Keratinocyte (primary cell): ENCODE measurements at regions not wholly inside any gene's neighbourhood (a gene's known extent, or its start where the extent isn't known, plus 50 kb on each side); places are given as distances from the start of the nearest gene placed in this dataset.

Source experiments
- DNase-seq: peaks from one replicate; pipeline ENCODE4 v3.0.0-alpha.2; 2011; ENCODE audit warnings: low read depth, missing footprints, low spot score
- FAIRE-seq: peaks from 2 replicates; lab custom pipeline; 2011; peaks lifted over from hg19 to GRCh38; lab: Jason Lieb, UNC
- H2AFZ ChIP-seq: 2 replicates; pipeline ENCODE4 v1.6.0; 2012; ENCODE audit warnings: low read length, control low read depth, inconsistent platforms; ENCODE audit not compliant: control insufficient read depth
- H3K27ac ChIP-seq: 2 replicates; pipeline ENCODE4 v1.5.1; 2011; ENCODE audit warnings: low read length; ENCODE audit not compliant: control insufficient read depth, insufficient read depth
- H3K27me3 ChIP-seq: 3 replicates; pipeline ENCODE4 v1.6.0; 2011; ENCODE audit warnings: low read length; ENCODE audit not compliant: control insufficient read depth, insufficient read depth; ENCODE audit errors: extremely low read depth
- H3K36me3 ChIP-seq, 2 experiments: 2 replicates in 1 of 2; 3 replicates in 1 of 2; pipeline ENCODE4 v1.5.1; 2011; ENCODE audit warnings: low read length in 2 of 2, mild to moderate bottlenecking in 1 of 2; ENCODE audit not compliant: control insufficient read depth in 2 of 2, insufficient read depth in 2 of 2; ENCODE audit errors: extremely low read depth in 1 of 2
- H3K4me1 ChIP-seq: 3 replicates; pipeline ENCODE4 v1.5.1; 2011; ENCODE audit warnings: low read length; ENCODE audit not compliant: control insufficient read depth, insufficient read depth; ENCODE audit errors: extremely low read depth
- H3K4me2 ChIP-seq: 3 replicates; pipeline ENCODE4 v1.6.0; 2011; ENCODE audit warnings: low read depth, low read length; ENCODE audit not compliant: control insufficient read depth, insufficient read depth; ENCODE audit errors: extremely low read depth
- H3K4me3 ChIP-seq, 3 experiments: fragments of 200-600 bp in 1 of 3; sonication (generic) in 1 of 3; 2 replicates in 2 of 3; 3 replicates in 1 of 3; pipeline ENCODE4 v1.5.1; 2011 to 2016; ENCODE audit warnings: low read length in 3 of 3, mild to moderate bottlenecking in 3 of 3, control low read depth in 2 of 3, inconsistent platforms in 1 of 3, low read depth in 1 of 3, mixed read lengths in 1 of 3, mixed run types in 1 of 3, moderate library complexity in 1 of 3; ENCODE audit not compliant: control insufficient read depth in 2 of 3, insufficient read depth in 2 of 3; ENCODE audit errors: extremely low read depth in 1 of 3
- H3K79me2 ChIP-seq: 2 replicates; pipeline ENCODE4 v1.6.0; 2012; ENCODE audit warnings: low read length; ENCODE audit not compliant: control insufficient read depth, insufficient read depth
- H3K9ac ChIP-seq: 3 replicates; pipeline ENCODE4 v1.6.0; 2011; ENCODE audit warnings: low read length; ENCODE audit not compliant: control insufficient read depth, insufficient read depth; ENCODE audit errors: extremely low read depth
- H3K9me1 ChIP-seq: 3 replicates; pipeline ENCODE4 v1.6.0; 2011; ENCODE audit warnings: low read length; ENCODE audit not compliant: control insufficient read depth, insufficient read depth; ENCODE audit errors: extremely low read depth
- H3K9me3 ChIP-seq: 2 replicates; pipeline ENCODE4 v1.5.1; 2012; ENCODE audit warnings: low read depth, low read length; ENCODE audit not compliant: control insufficient read depth
- H4K20me1 ChIP-seq: 3 replicates; pipeline ENCODE4 v1.6.0; 2011; ENCODE audit warnings: low read length; ENCODE audit not compliant: control insufficient read depth, insufficient read depth; ENCODE audit errors: extremely low read depth
- CTCF ChIP-seq, 3 experiments: IDR thresholded peaks in 1 of 3; conservative IDR thresholded peaks in 1 of 3; optimal IDR thresholded peaks in 1 of 3; 2 replicates in 2 of 3; 3 replicates in 1 of 3; pipeline versions ENCODE3 to v1.5.1; 2011; ENCODE audit warnings: low read length in 3 of 3, mild to moderate bottlenecking in 3 of 3, moderate library complexity in 2 of 3, control low read depth in 1 of 3, inconsistent platforms in 1 of 3; ENCODE audit not compliant: insufficient read depth in 2 of 3; ENCODE audit errors: extremely low read depth in 1 of 3
- EZH2 ChIP-seq: IDR thresholded peaks from one replicate; pipeline ENCODE4 v1.6.1; 2012; ENCODE audit warnings: inconsistent platforms, mild to moderate bottlenecking, low read length, moderate library complexity
- dilution Hi-C: fragments of 300-500 bp; cut with MboI; formaldehyde crosslinking; loops from one replicate; pipeline ENCODE4 v1.7.0; 2020; ENCODE audit warnings: low sequenced_read_pairs; ENCODE audit not compliant: extremely low pct_ligation_motif_present

DNA sequence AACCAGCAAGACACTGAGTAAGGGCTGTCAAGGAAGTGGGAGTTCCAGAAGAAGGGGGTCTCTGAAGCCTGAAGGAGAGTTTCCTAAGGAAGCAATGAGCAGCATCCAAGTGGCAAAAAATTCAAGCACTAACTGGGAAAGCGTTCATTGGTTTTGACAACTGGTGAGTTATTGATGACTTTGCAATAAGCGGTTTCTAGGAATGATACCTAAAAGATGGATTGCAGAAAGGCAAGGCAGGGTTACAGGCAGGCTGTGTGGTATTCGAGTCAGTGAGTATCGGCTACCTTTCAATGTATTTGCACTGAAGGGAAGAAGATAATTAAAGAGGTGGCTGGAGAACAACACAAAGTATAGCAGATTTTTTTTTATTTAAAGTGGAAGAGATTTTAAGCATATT lies 59.3 kb upstream of the NCAM1 start:
- dilution Hi-C loops = no loop called here
- DNase-seq (no peak), FAIRE-seq (no peak)
- Histone ChIP-seq H3K4me1 (no peaks in the 10 kb centered on the region), H2AFZ (no peak overlapping the region), H3K9ac (no peak overlapping the region), H3K27ac (no peak overlapping the region), H3K4me3 (no peak overlapping the region), H3K4me2 (no peak overlapping the region), H3K79me2 (no peaks in the 10 kb centered on the region), H4K20me1 (no peaks in the 10 kb centered on the region), H3K9me1 (no peaks in the 10 kb centered on the region), H3K27me3 (no peaks in the 10 kb centered on the region), H3K36me3 (no peaks in the 10 kb centered on the region), H3K9me3 (no peaks in the 10 kb centered on the region)
- TF ChIP-seq EZH2 = no peak

DNA sequence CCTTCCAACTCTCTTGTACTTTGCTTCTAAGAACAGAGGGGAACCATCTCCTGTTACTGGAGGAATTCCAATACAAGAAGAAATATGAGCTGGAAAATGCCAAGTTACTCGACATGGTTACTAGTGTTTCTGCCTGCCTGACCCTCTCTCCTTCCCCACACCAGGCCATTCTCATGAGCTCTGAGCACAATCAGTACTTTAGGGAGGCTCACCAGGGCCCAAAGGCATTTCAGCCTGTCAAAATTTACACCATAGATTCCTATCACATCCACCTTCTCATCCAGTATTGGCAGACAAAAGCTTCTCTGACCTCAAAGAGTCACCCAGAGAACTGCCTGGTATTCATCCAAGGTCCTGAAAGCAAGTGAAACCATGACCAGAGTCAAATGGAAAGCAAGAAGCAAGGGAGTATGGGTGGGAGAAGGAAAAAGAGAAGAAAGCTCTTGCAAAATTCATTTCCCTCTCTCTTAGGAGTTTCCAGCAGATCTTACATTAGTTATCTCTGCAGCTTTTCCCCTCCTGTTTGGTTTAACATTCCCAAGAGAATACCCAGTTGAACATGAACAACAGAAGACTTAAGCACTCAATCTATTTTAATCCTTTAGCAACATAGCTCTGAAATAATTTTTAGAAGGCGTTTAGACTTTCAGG lies 58.7 kb upstream of the NCAM1 start:
- Histone ChIP-seq H3K4me1 (no peaks in the 10 kb centered on the region), H3K4me2 (no peak overlapping the region), H4K20me1 (no peaks in the 10 kb centered on the region), H3K9me3 (no peaks in the 10 kb centered on the region), H3K27me3 (peaks cover 1% of the 10 kb centered on the region), H3K4me3 (no peak overlapping the region), H3K9me1 (no peaks in the 10 kb centered on the region), H3K9ac (no peak overlapping the region), H3K27ac (no peak overlapping the region), H3K36me3 (no peaks in the 10 kb centered on the region), H2AFZ (no peak overlapping the region), H3K79me2 (no peaks in the 10 kb centered on the region)
- no peak for DNase-seq
- TF ChIP-seq EZH2 (no peak), CTCF (optimal IDR thresholded peaks at IDR 0.05 in 1 of 3, IDR thresholded peaks at IDR 0.05 in 1 of 3, conservative IDR thresholded peaks at IDR 0.05 in 1 of 3; ENCODE audit: extremely low read depth in 1 of 3, insufficient read depth in 2 of 3, low read length in 3 of 3) (no peak)
- FAIRE-seq = no peak
- dilution Hi-C loops = no loop called here

GRCh38 chr11:112903340-112903739 lies 57.9 kb upstream of the NCAM1 start:
- Histone ChIP-seq H4K20me1 (no peaks in the 10 kb centered on the region), H3K36me3 (no peaks in the 10 kb centered on the region), H3K79me2 (no peaks in the 10 kb centered on the region), H3K9ac (no peak overlapping the region), H3K27me3 (peaks cover 9% of the 10 kb centered on the region), H3K4me3 (no peak overlapping the region), H3K9me1 (no peaks in the 10 kb centered on the region), H3K27ac (no peak overlapping the region), H3K4me1 (no peaks in the 10 kb centered on the region), H3K4me2 (no peak overlapping the region), H2AFZ (no peak overlapping the region), H3K9me3 (no peaks in the 10 kb centered on the region)
- dilution Hi-C loops = no loop called here
- no peak for TF ChIP-seq EZH2
- no peak for TF ChIP-seq CTCF (optimal IDR thresholded peaks at IDR 0.05 in 1 of 3, IDR thresholded peaks at IDR 0.05 in 1 of 3, conservative IDR thresholded peaks at IDR 0.05 in 1 of 3; ENCODE audit: extremely low read depth in 1 of 3, insufficient read depth in 2 of 3, low read length in 3 of 3)
- DNase-seq (no peak), FAIRE-seq (no peak)
